GM18861 (cell line): ENCODE measurements at regions not wholly inside any gene's neighbourhood (a gene's known extent, or its start where the extent isn't known, plus 50 kb on each side); places are given as distances from the start of the nearest gene placed in this dataset.
"Not testable (repeated sequence)": the region's sequence is repeated elsewhere in the genome, so short reads cannot be mapped to it uniquely, and the experiment has no call there.

ENCODE experiments used
- ATAC-seq: cut with Tn5 transposase; IDR thresholded peaks from one replicate; pipeline ENCODE4 v1.9.1; 2021; ENCODE audit not compliant: unreplicated experiment

DNA sequence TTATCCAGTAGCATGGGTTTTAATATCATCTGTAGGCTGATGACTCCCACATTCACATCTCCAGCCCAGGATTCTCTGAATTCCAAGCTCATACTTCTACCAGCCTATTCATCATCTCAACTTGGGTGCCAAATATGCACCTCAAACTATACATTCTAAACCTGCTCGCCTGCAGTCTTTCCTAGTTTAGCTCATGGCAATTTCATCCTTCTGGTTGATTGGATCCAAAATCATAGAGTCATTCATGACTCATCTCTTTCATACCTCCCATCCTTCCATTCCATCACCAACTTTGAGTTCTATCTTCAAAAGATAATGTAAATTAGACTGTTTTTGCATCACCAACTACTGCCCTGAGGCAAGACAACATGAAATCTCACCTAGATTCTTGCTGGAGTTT is 99.7 kb upstream of the EGLN3 start:
- no peak for ATAC-seq

- no peak for ATAC-seq
Observed at GRCh38 chr14:34049790-34050189, 98.9 kb upstream of the EGLN3 start.

GRCh38 chr14:34049187-34049586 is 98.3 kb upstream of the EGLN3 start:
- not testable (repeated sequence) for ATAC-seq

DNA sequence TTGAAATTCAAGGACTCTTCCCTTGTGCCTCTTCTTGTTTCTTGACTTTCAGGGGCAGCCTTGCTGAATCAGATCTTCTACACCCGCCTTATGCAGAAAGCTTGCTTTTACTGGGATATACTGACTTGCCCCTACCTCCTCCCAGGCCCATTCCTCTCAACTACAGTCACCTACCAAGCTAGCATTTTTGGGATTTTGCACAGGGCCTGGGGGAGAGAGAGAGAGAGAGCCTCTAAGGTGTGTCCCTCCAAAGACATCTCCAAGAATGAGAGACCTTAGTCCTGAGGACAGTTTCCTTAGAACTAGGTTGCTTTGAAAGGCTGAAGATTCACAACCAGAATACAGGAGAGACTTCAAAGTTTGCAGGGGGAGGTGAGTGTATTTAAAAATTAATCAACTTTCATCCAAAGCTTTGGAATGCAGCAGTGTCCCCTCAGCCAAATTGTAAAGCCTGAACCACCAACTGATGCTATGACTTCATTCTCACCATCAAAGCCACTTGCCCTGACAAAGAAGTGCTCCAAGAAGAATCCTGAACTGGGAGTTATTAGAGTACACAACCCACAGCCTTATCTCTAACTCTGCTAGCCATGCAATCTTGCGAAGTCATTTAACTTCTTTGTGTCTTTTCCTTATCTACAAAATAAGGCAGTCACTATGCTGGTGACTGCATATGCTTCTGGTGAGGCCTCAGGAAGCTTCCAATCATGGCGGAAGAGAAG is 96.1 kb upstream of the EGLN3 start:
- no peak for ATAC-seq

DNA sequence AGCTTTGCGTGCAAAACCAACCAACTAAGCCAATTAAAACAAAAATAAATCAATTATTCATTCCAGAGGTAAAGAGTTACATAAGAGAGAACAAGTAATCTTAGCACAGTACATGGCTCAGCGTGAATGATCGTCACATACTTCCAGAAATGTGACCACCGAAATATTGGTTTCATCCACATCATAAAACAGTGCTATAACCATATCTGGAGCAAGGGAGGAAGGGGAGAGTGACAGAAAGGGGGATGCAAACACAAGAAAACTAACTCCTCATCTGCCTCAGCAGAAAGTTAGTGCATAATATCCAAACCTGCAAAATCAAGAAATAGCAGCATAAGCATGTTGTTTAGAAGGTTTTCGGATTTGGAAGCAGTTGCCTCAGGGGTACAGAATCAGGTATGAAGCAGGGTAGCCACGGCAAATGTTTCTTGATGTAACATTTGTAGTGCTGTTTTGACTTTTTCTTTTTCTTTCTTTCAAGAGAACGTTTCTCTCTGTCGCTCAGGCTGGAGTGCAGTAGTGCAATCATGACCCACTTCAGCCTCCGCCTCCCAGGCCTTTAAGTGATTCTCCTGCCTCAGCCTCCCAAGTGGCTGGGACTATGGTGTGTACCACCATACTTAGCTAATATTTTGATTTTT is 93.9 kb upstream of the EGLN3 start:
- ATAC-seq = no peak

GRCh38 chr14:34044373-34044637 is 93.4 kb upstream of the EGLN3 start:
- ATAC-seq = no peak

DNA sequence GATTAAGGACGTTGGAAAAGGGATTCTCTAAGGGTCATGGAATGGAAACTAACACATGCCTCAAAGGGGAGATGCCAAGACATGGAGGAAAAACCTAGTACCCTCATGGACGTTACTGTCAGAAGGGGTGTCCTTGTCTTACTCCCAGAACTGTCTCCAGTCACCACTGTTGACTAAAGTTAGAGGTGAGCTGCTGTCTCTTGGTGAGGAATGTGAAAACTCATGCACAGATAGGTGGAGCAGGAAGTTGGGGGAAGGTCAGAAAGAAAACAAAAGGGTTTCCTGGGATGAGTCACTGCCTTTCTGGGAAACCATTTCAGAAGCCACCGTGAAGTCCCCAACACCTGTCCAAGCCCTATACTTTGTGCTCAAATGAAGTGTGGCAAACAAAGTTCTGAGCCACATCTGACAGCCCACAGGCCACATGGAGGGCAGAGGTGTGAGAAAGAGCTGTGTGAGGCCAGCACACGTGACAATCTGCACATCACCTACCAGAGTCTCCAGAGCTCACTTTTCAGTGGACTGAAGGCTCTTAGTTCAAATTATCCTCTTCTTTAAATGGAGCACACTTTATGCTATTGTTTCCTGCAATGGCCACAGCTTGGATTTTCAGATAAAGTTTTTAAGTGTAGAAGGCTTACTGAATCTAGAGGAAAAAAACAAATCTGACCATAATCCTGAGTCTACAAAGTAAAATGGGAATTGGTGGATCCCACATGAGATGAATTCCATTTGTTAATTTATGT is 92.9 kb upstream of the EGLN3 start:
- peak; percentile 92 for ATAC-seq

DNA sequence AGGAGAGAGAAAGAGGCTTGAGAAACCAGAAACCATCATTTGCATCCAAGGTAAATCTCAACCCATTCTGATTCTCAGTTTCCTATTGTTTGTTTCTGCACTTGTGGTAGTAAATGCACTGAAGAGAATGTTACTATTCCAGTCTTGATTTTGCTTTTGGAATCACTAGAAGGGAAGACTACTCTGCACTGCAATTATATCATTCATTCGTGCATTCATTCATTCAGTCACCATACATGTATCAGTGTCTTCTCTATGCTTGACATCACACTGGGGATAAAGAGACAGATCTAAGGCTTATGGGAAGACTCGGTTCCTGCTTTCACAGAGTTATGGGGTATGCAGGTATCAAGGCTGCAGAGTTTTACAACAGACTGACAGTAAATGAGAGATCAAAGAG is 90.3 kb upstream of the EGLN3 start:
- ATAC-seq = no peak

GRCh38 chr14:34040766-34041165 is 89.9 kb upstream of the EGLN3 start:
- no peak for ATAC-seq

DNA sequence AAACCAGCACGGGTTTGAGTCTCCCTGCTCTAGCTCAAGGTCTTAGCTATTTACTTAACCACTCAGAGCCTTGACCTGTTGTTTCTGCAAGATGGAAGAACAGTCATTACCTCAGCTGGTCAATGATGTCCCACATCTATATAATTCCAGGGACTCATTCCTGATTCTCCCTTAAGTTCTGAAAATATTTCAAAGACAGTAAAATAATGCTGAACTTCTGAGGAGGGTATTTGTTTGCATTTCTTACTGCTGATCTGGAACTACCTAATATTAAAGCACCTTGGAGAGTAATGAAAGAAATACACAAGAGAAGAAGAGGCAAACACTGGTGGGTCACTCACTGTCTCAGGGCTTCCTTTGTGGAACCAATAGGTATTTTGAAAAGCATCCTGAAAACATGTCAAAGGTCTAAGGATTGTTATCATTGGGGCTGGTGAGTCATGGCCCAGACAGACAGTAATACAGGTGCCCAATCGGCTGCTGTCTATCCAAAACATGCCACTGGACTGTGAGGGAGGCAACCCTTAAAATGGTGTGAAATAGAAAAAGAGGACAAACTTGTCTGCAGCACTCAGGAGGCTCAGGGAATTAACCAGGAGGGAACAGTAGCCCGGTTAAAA is 88.7 kb upstream of the EGLN3 start:
- no peak for ATAC-seq

- no peak for ATAC-seq
Observed at GRCh38 chr14:34038358-34039057, 87.6 kb upstream of the EGLN3 start.

GRCh38 chr14:34036319-34036766 is 85.5 kb upstream of the EGLN3 start:
- no peak for ATAC-seq

- ATAC-seq = no peak
Observed at GRCh38 chr14:34035934-34036250, 85.0 kb upstream of the EGLN3 start.

DNA sequence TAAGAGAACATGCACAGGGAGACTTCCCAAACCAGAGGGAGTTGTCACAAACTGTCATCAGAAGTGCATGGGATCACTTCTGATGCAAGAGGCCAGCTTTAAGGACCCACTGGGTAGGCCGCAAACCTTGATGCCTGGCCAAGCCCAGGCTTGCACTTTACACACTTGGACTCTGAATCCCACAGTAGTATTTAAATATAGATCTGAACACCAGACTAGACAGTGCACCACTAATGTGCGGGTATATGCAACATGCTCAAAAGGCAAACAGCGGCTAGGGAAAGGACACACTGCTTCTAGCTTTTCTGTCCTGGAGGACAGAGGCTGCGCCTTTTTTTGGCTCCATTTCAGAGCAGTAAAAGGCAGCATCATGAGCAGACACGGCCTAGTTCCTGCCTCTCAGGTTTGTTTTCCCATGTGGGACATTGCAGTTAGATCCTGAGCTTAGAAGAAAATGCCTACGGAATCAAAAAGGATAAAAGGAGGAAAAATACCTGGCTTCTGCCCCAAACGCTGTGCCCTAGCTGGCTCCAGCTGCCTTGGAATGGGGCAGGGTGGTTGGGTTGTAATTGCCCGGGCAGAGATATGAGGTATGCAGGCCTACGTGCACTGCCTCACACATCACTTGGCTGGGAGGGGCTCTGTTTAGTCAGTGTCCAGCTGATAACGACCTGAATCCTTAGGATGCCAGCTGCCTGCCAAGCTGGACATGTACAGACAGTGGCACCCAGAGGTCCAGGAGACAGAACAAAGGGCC is 84.5 kb upstream of the EGLN3 start:
- ATAC-seq = no peak

- no peak for ATAC-seq
Observed at GRCh38 chr14:34034447-34035176, 83.7 kb upstream of the EGLN3 start.

DNA sequence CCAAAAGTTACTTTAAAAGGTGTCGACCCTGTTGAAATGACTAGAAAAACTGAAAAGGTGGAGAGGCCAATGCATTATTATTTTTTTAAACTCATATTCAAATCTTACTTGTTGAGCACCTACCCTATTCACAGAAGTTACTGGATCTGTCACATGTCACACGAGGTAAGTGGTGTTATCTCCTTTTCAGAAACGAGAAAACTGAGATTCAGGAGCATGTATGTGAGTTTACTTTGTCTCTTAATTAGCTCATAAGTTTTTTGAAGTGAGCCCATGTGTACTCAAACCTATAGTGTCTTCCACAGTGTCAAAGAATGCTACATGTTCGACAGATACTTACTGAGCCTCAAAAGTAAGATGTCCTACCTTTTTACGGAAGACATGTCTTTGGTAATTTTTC is 81.8 kb upstream of the EGLN3 start:
- no peak for ATAC-seq

- no peak for ATAC-seq
Observed at GRCh38 chr14:34030864-34031263, 80.0 kb upstream of the EGLN3 start.

DNA sequence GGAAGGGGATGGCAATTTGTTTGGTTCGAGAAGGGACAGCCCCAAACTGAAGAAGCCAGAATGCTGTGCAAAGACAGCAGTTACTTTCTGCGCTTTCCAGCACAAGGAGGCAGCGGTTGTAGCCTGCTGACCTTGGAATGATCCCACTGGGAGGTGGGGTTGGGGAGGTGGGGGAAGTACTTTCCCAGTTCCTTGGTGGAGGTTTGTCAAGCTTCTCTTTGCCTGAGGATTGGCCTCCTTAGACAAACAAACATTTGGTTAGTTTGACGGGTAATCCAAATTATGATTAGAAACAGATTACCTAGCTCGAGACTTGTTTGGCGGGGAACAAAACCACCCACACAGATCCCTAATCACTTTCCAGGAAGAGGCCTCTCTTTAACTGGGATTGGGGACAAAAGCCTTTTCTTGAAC is 79.1 kb upstream of the EGLN3 start:
- no peak for ATAC-seq

DNA sequence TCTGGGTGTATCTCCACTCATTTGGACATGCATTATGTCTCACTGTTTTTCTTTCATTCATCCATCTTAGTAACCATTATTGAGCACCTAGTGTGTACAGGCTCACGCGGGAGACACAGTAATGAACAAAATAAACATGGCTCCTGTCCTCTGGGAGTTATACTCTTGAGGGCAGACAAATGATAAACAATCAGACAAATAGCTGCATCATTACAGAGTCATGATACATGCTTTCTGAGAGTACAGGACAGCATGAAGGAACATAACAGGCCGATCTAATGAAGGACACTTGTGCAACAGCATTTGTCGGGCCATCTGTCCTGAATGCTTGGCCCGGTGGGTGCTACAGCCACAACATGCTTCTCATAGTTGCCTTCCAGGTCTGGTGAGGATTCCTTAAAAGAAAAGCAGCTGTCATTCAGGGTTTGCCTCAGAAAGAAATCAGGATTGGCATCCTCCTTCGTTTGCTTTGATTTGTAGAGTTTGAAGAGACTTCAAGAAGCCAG is 77.2 kb upstream of the EGLN3 start:
- no peak for ATAC-seq
